Endothelial cell of umbilical vein (primary cell): ENCODE measurements at regions not wholly inside any gene's neighbourhood (a gene's known extent, or its start where the extent isn't known, plus 50 kb on each side); places are given as distances from the start of the nearest gene placed in this dataset.

Source experiments
- BruUV-seq: library from RNA; stranded (reverse); fragments of 400-500 nt; replicated peaks from 2 replicates; lab custom pipeline; 2021; lab: Mats Ljungman, UMichigan
- CTCF ChIA-PET: fragments of 300-600, 350-600 bp; sonication (Branson Sonifier 250); formaldehyde crosslinking; loops from one replicate; lab custom pipeline; 2021; ENCODE audit warnings: antibody characterized with exemption, inconsistent platforms; lab: Charles Lee
- POLR2A ChIA-PET: fragments of 300-600, 350-600 bp; sonication (Branson Sonifier 250); formaldehyde crosslinking; loops from one replicate; lab custom pipeline; 2021; ENCODE audit warnings: antibody characterized with exemption, inconsistent platforms; lab: Charles Lee
- DNase-seq: peaks from one replicate; pipeline ENCODE4 v3.0.0-alpha.2; 2011; ENCODE audit warnings: low read depth, low spot score
- FAIRE-seq: peaks from 2 replicates; lab custom pipeline; 2011; peaks lifted over from hg19 to GRCh38; lab: Jason Lieb, UNC
- H2AFZ ChIP-seq: 2 replicates; pipeline ENCODE4 v1.6.0; 2012; ENCODE audit warnings: low read depth, low read length, control low read depth, inconsistent platforms
- H3K27ac ChIP-seq: 2 replicates; pipeline ENCODE4 v1.5.1; 2011; ENCODE audit warnings: low read depth, mild to moderate bottlenecking, control low read depth, low read length, moderate library complexity; ENCODE audit not compliant: insufficient read depth
- H3K27me3 ChIP-seq, 2 experiments: 2 replicates each; pipeline versions ENCODE4 v1.6.0 to v1.6.1; 2011; ENCODE audit warnings: low read length in 2 of 2, mixed read lengths in 1 of 2; ENCODE audit not compliant: control insufficient read depth in 2 of 2, insufficient read depth in 2 of 2
- H3K36me3 ChIP-seq, 2 experiments: 2 replicates in 1 of 2; 3 replicates in 1 of 2; pipeline ENCODE4 v1.5.1; 2011; ENCODE audit warnings: low read length in 2 of 2, mild to moderate bottlenecking in 1 of 2, moderate library complexity in 1 of 2; ENCODE audit not compliant: control insufficient read depth in 2 of 2, insufficient read depth in 2 of 2; ENCODE audit errors: extremely low read depth in 1 of 2
- H3K4me1 ChIP-seq: 3 replicates; pipeline ENCODE4 v1.5.1; 2011; ENCODE audit warnings: mild to moderate bottlenecking, low read length; ENCODE audit not compliant: control insufficient read depth, insufficient read depth; ENCODE audit errors: extremely low read depth
- H3K4me2 ChIP-seq: 2 replicates; pipeline ENCODE4 v1.6.1; 2011; ENCODE audit warnings: low read length, control low read depth, mixed read lengths; ENCODE audit not compliant: insufficient read depth
- H3K4me3 ChIP-seq, 3 experiments: fragments of 200-600 bp in 1 of 3; sonication (generic), shearing (Covaris generic) in 1 of 3; replicated peaks in 1 of 3; 2 replicates each; pipeline ENCODE4 v1.5.1; 2011 to 2016; ENCODE audit warnings: control low read depth in 3 of 3, low read length in 3 of 3, mild to moderate bottlenecking in 2 of 3, inconsistent platforms in 1 of 3, low read depth in 1 of 3, moderate library complexity in 1 of 3; ENCODE audit not compliant: insufficient read depth in 1 of 3
- H3K79me2 ChIP-seq: 2 replicates; pipeline ENCODE4 v1.6.0; 2012; ENCODE audit warnings: low read length, inconsistent platforms; ENCODE audit not compliant: control insufficient read depth, insufficient read depth
- H3K9ac ChIP-seq: replicated peaks from 2 replicates; pipeline ENCODE3; 2011; ENCODE audit warnings: low read length, control low read depth; ENCODE audit not compliant: insufficient read depth; ENCODE audit errors: extremely low read depth
- H3K9me1 ChIP-seq: replicated peaks from 3 replicates; pipeline ENCODE4 v1.6.0; 2011; ENCODE audit warnings: mild to moderate bottlenecking, low read length; ENCODE audit not compliant: control insufficient read depth, insufficient read depth; ENCODE audit errors: extremely low read depth
- H3K9me3 ChIP-seq: replicated peaks from 2 replicates; pipeline ENCODE4 v1.5.1; 2012; ENCODE audit warnings: low read length, inconsistent platforms; ENCODE audit not compliant: control insufficient read depth, insufficient read depth
- H4K20me1 ChIP-seq: replicated peaks from 2 replicates; pipeline ENCODE3; 2011; ENCODE audit warnings: mild to moderate bottlenecking, low read length; ENCODE audit not compliant: control insufficient read depth, insufficient read depth; ENCODE audit errors: extremely low read depth
- CTCF ChIP-seq, 2 donors: IDR thresholded peaks; 1 replicate in 1 of 2; 2 replicates in 1 of 2; pipeline ENCODE4 v1.5.1; 2011; ENCODE audit warnings: low read length in 2 of 2, mild to moderate bottlenecking in 2 of 2, moderate library complexity in 2 of 2, control low read depth in 1 of 2, inconsistent platforms in 1 of 2, low read depth in 1 of 2; ENCODE audit not compliant: insufficient read depth in 1 of 2; ENCODE audit errors: extremely low read depth in 1 of 2
- EZH2 ChIP-seq: IDR thresholded peaks from 2 replicates; pipeline ENCODE4 v1.6.1; 2012; ENCODE audit warnings: borderline replicate concordance, low read depth, mild to moderate bottlenecking, moderate library complexity, low read length, inconsistent platforms; ENCODE audit not compliant: severe bottlenecking
- FOS ChIP-seq: IDR thresholded peaks from 2 replicates; pipeline ENCODE4 v1.6.1; 2011; ENCODE audit warnings: mild to moderate bottlenecking, low read length, moderate library complexity, borderline replicate concordance; ENCODE audit not compliant: insufficient read depth
- GATA2 ChIP-seq: IDR thresholded peaks from 2 replicates; pipeline ENCODE4 v1.7.0; 2011; ENCODE audit warnings: low read depth, mild to moderate bottlenecking, moderate library complexity, mixed read lengths, low read length; ENCODE audit not compliant: insufficient read length, insufficient read depth
- JUN ChIP-seq: IDR thresholded peaks from 2 replicates; pipeline ENCODE4 v1.6.1; 2011; ENCODE audit warnings: borderline replicate concordance, low read depth; ENCODE audit not compliant: insufficient read length, insufficient read depth
- MYC ChIP-seq: IDR thresholded peaks from one replicate; pipeline ENCODE4 v1.6.1; 2011; ENCODE audit warnings: mild to moderate bottlenecking, low read depth, low read length
- POLR2A ChIP-seq: IDR thresholded peaks from 2 replicates; pipeline ENCODE4 v1.6.1; 2012; ENCODE audit warnings: low read depth, mild to moderate bottlenecking, control low read depth, low read length
- POLR2AphosphoS5 ChIP-seq: IDR thresholded peaks from 2 replicates; pipeline ENCODE4 v1.6.1; 2012; ENCODE audit warnings: low read depth, mild to moderate bottlenecking, control low read depth, low read length, moderate library complexity; ENCODE audit not compliant: insufficient read depth
- dilution Hi-C: fragments of 300-500 bp; cut with MboI; formaldehyde crosslinking; loops from one replicate; pipeline ENCODE4 v1.15.0; 2019; ENCODE audit warnings: low sequenced_read_pairs; ENCODE audit not compliant: extremely low pct_ligation_motif_present
- intact Hi-C: fragments of 100-400 bp; cut with micrococcal nuclease; formaldehyde crosslinking; loops from one replicate; pipeline ENCODE4 v1.10.0; 2022
- TF ChIP-seq, protein P1 (sequence below): IDR thresholded peaks from 2 replicates; pipeline ENCODE4 v1.6.1; 2011; ENCODE audit not compliant: insufficient read depth, insufficient read length

- Histone ChIP-seq H3K9me3 (peaks cover 8% of the 10 kb centered on the region), H3K4me3 (no peak overlapping the region), H3K27ac (no peak overlapping the region), H2AFZ (no peak overlapping the region), H3K36me3 (no peaks in the 10 kb centered on the region), H3K4me2 (no peak overlapping the region), H3K9ac (no peak overlapping the region), H3K4me1 (no peaks in the 10 kb centered on the region), H3K9me1 (no peaks in the 10 kb centered on the region), H3K27me3 (no peaks in the 10 kb centered on the region), H3K79me2 (no peaks in the 10 kb centered on the region), H4K20me1 (no peaks in the 10 kb centered on the region)
- ChIA-PET POLR2A (no interaction called here), CTCF (no interaction called here)
- no peak for DNase-seq
- no TSS peak for BruUV-seq
- TF ChIP-seq POLR2AphosphoS5 (no peak), EZH2 (no peak), FOS (no peak), GATA2 (no peak), JUN (no peak), CTCF (IDR thresholded peaks at IDR 0.05; ENCODE audit: extremely low read depth in 1 of 2, insufficient read depth in 1 of 2, low read depth in 1 of 2, low read length in 2 of 2) (no peak), POLR2A (no peak), MYC (no peak)
- TF ChIP-seq, protein P1, sequence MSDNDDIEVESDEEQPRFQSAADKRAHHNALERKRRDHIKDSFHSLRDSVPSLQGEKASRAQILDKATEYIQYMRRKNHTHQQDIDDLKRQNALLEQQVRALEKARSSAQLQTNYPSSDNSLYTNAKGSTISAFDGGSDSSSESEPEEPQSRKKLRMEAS, result no peak
- intact Hi-C loops, result no loop called here
- FAIRE-seq, result no peak
- dilution Hi-C loops, result no loop called here
Measured at GRCh38 chr10:2658780-2659179, 408.6 kb upstream of the PFKP start.
